Neural progenitor cell (in vitro differentiated cells): ENCODE measurements at regions not wholly inside any gene's neighbourhood (a gene's known extent, or its start where the extent isn't known, plus 50 kb on each side); places are given as distances from the start of the nearest gene placed in this dataset.

ENCODE experiments used
- EZH2 ChIP-seq: fragments of 200-600 bp; sonication (generic); IDR thresholded peaks from 2 replicates; pipeline ENCODE4 v1.6.1; 2017; ENCODE audit warnings: antibody characterized with exemption, mild to moderate bottlenecking, moderate library complexity
- EZH2phosphoT487 ChIP-seq: fragments of 200-600 bp; sonication (generic); IDR thresholded peaks from 2 replicates; pipeline ENCODE4 v1.6.1; 2017; ENCODE audit warnings: antibody characterized with exemption

GRCh38 chr1:79741720-79742421 is 735.3 kb upstream of the ADGRL4 start:
- no peak for TF ChIP-seq EZH2phosphoT487
- no peak for TF ChIP-seq EZH2
